ENCODE measurements at regions not wholly inside any gene's neighbourhood (a gene's known extent, or its start where the extent isn't known, plus 50 kb on each side); places are given as distances from the start of the nearest gene placed in this dataset.

- Histone ChIP-seq H3K4me3 (no peak overlapping the region), H3K36me3 (no peaks in the 10 kb centered on the region), H3K9me3 (no peaks in the 10 kb centered on the region), H3K27ac (no peak overlapping the region), H3K27me3 (no peaks in the 10 kb centered on the region), H3K4me1 (peaks cover 0 to 13% (median 4%) of the 10 kb centered on the region in 4 donors)
- WGBS, 2 donors, result 83 to 87% methylated on average over 7 of the region's 7 CpGs
- DNase-seq, result no peak
- TF ChIP-seq CTCF (IDR thresholded peaks at IDR 0.05) (no peak), EP300 (IDR thresholded peaks at IDR 0.05) (no peak), POLR2AphosphoS5 (IDR thresholded peaks at IDR 0.05) (no peak), POLR2A (IDR thresholded peaks at IDR 0.05) (no peak)
- no peak for ATAC-seq (ENCODE audit: low FRiP score in 2 of 2)
These were observed 51.3 kb upstream of the BOD1 start for GRCh38 chr5:173667702-173668101.

GRCh38 chr5:173668245-173668800, 51.9 kb upstream of the BOD1 start:
- no peaks in the 10 kb centered on the region for H3K36me3 ChIP-seq
- H3K4me1 ChIP-seq, result peaks cover 3 to 13% (median 4%) of the 10 kb centered on the region in 4 donors
- no peaks in the 10 kb centered on the region for H3K9me3 ChIP-seq
- DNase-seq (no peak), ATAC-seq (ENCODE audit: low FRiP score in 2 of 2) (no peak)
- no peaks in the 10 kb centered on the region for H3K27me3 ChIP-seq
- WGBS, 2 donors, result 92 to 100% methylated on average over 2 of the region's 2 CpGs
- TF ChIP-seq CTCF (IDR thresholded peaks at IDR 0.05), result no peak
- TF ChIP-seq EP300 (IDR thresholded peaks at IDR 0.05), result no peak
- TF ChIP-seq POLR2A (IDR thresholded peaks at IDR 0.05), result no peak
- no peak for TF ChIP-seq POLR2AphosphoS5 (IDR thresholded peaks at IDR 0.05)
- no peak overlapping the region for H3K4me3 ChIP-seq
- no peak overlapping the region for H3K27ac ChIP-seq

- no peak for ATAC-seq (ENCODE audit: low FRiP score in 2 of 2)
- 96 to 97% methylated on average over 5 of the region's 5 CpGs for WGBS, 2 donors
These were observed 52.5 kb upstream of the BOD1 start for GRCh38 chr5:173668910-173669309.

GRCh38 chr5:173669483-173669882, 53.0 kb upstream of the BOD1 start:
- H3K27ac ChIP-seq, result no peak overlapping the region
- peaks cover 0 to 14% (median 4%) of the 10 kb centered on the region in 4 donors for H3K4me1 ChIP-seq
- H3K36me3 ChIP-seq, result no peaks in the 10 kb centered on the region
- WGBS, 2 donors, result 71 to 78% methylated on average over 3 of the region's 3 CpGs
- TF ChIP-seq CTCF (IDR thresholded peaks at IDR 0.05), result no peak
- TF ChIP-seq POLR2AphosphoS5 (IDR thresholded peaks at IDR 0.05), result no peak
- no peak for TF ChIP-seq POLR2A (IDR thresholded peaks at IDR 0.05)
- no peak for TF ChIP-seq EP300 (IDR thresholded peaks at IDR 0.05)
- DNase-seq (no peak), ATAC-seq (ENCODE audit: low FRiP score in 2 of 2) (no peak)
- H3K9me3 ChIP-seq, result no peaks in the 10 kb centered on the region
- no peaks in the 10 kb centered on the region for H3K27me3 ChIP-seq
- H3K4me3 ChIP-seq, result no peak overlapping the region

More at GRCh38 chr5:173668910-173669309, 52.5 kb upstream of the BOD1 start:
- no peak overlapping the region for H3K27ac ChIP-seq
- H3K9me3 ChIP-seq, result no peaks in the 10 kb centered on the region
- H3K27me3 ChIP-seq, result no peaks in the 10 kb centered on the region
- H3K36me3 ChIP-seq, result no peaks in the 10 kb centered on the region
- H3K4me3 ChIP-seq, result no peak overlapping the region
- peaks cover 3 to 16% (median 5%) of the 10 kb centered on the region in 4 donors for H3K4me1 ChIP-seq
- TF ChIP-seq EP300 (IDR thresholded peaks at IDR 0.05) (no peak), POLR2AphosphoS5 (IDR thresholded peaks at IDR 0.05) (no peak), CTCF (IDR thresholded peaks at IDR 0.05) (no peak), POLR2A (IDR thresholded peaks at IDR 0.05) (no peak)
- no peak for DNase-seq

- Histone ChIP-seq H3K4me3 (no peak overlapping the region), H3K27ac (peak overlapping the region in 2 of 4 donors; percentile 59 to 73), H3K27me3 (no peaks in the 10 kb centered on the region), H3K9me3 (peaks cover 0 to 3% (median 0%) of the 10 kb centered on the region in 4 donors), H3K36me3 (no peaks in the 10 kb centered on the region), H3K4me1 (peaks cover 0 to 14% (median 4%) of the 10 kb centered on the region in 4 donors)
- DNase-seq, result no peak
- TF ChIP-seq POLR2AphosphoS5 (IDR thresholded peaks at IDR 0.05) (no peak), POLR2A (IDR thresholded peaks at IDR 0.05) (peak in 1 of 4 donors; percentile 9)
- WGBS, 2 donors, result 49 to 58% methylated on average over 3 of the region's 3 CpGs
- ATAC-seq (ENCODE audit: low FRiP score in 2 of 2), result no peak
These were observed 53.7 kb upstream of the BOD1 start for GRCh38 chr5:173670130-173670651.

Measured in upper lobe of left lung (tissue), 6 donors.